Fibroblast of lung (primary cell): ENCODE measurements at regions not wholly inside any gene's neighbourhood (a gene's known extent, or its start where the extent isn't known, plus 50 kb on each side); places are given as distances from the start of the nearest gene placed in this dataset.

Experiments
- DNase-seq, 2 donors: peaks; one replicate each; pipeline versions ENCODE4 v3.0.0 to v3.0.0-alpha.2; 2010; ENCODE audit warnings: low read depth in 2 of 2
- H2AFZ ChIP-seq: 2 replicates; pipeline ENCODE4 v1.5.1; 2012; ENCODE audit warnings: low read length, control low read depth, inconsistent platforms
- H3K27ac ChIP-seq: 2 replicates; pipeline ENCODE4 v1.5.1; 2011; ENCODE audit warnings: low read length, control low read depth; ENCODE audit not compliant: insufficient read depth
- H3K27me3 ChIP-seq: 2 replicates; pipeline ENCODE4 v1.5.1; 2011; ENCODE audit warnings: mild to moderate bottlenecking, low read length; ENCODE audit not compliant: control insufficient read depth, insufficient read depth
- H3K36me3 ChIP-seq: 2 replicates; pipeline ENCODE4 v1.5.1; 2011; ENCODE audit warnings: low read length; ENCODE audit not compliant: control insufficient read depth, insufficient read depth
- H3K4me1 ChIP-seq: 2 replicates; pipeline ENCODE4 v1.5.1; 2011; ENCODE audit warnings: low read length; ENCODE audit not compliant: control insufficient read depth, insufficient read depth; ENCODE audit errors: extremely low read depth
- H3K4me2 ChIP-seq: 2 replicates; pipeline ENCODE4 v1.5.1; 2011; ENCODE audit warnings: low read length, control low read depth; ENCODE audit not compliant: insufficient read depth; ENCODE audit errors: extremely low read depth
- H3K4me3 ChIP-seq, 4 experiments: fragments of 200-600 bp in 1 of 4; sonication (generic) in 1 of 4; replicated peaks in 1 of 4; 2 replicates each; pipeline ENCODE4 v1.5.1; 2011 to 2016; ENCODE audit warnings: low read length in 4 of 4, low read depth in 3 of 4, mild to moderate bottlenecking in 3 of 4, control low read depth in 2 of 4, inconsistent platforms in 1 of 4, mixed read lengths in 1 of 4; ENCODE audit not compliant: insufficient read depth in 1 of 4; ENCODE audit errors: control extremely low read depth in 1 of 4
- H3K79me2 ChIP-seq: 2 replicates; pipeline ENCODE4 v1.5.1; 2012; ENCODE audit warnings: mild to moderate bottlenecking, low read length, inconsistent platforms; ENCODE audit not compliant: control insufficient read depth, insufficient read depth
- H3K9ac ChIP-seq: 2 replicates; pipeline ENCODE4 v1.5.1; 2011; ENCODE audit warnings: mild to moderate bottlenecking, low read length, control low read depth; ENCODE audit not compliant: insufficient read depth
- H3K9me3 ChIP-seq: 2 replicates; pipeline ENCODE4 v1.5.1; 2012; ENCODE audit warnings: low read depth, low read length; ENCODE audit not compliant: control insufficient read depth, insufficient read depth
- H4K20me1 ChIP-seq: 2 replicates; pipeline ENCODE4 v1.5.1; 2011; ENCODE audit warnings: low read length; ENCODE audit not compliant: control insufficient read depth, insufficient read depth; ENCODE audit errors: extremely low read depth
- EZH2 ChIP-seq: IDR thresholded peaks from 2 replicates; pipeline ENCODE4 v1.5.1; 2012; ENCODE audit warnings: low read length, control low read depth, mild to moderate bottlenecking; ENCODE audit errors: missing control alignments
- TF ChIP-seq, protein P1 (sequence below), 2 donors: IDR thresholded peaks in 1 of 2; conservative IDR thresholded peaks in 1 of 2; 1 replicate in 1 of 2; 2 replicates in 1 of 2; pipeline ENCODE4 v1.5.1; 2011 to 2012; ENCODE audit warnings: low read length in 2 of 2, control low read depth in 1 of 2, inconsistent platforms in 1 of 2, low read depth in 1 of 2, mild to moderate bottlenecking in 1 of 2

DNA sequence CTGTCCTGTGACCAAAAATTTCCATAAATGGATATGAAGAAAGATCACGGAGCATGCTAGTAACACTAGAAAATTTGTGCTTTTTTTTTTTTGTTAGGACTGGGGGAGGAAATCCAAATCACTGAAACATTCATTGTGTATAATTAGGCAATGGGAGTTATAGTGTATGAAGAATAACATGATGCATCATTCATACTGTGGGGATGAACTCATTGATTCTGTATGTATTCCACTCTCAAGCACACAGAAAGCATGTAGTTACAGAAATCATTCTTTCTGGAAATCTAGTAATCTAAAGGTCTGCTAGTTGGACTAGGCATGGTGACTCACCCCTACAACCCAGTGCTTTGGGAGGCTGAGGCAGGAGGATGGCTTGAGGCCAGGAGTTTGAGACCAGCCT is 749.7 kb downstream of the DIAPH3 start:
- Histone ChIP-seq H3K27ac (no peak overlapping the region), H3K4me2 (no peak overlapping the region), H3K4me3 (no peak overlapping the region), H2AFZ (no peak overlapping the region), H3K79me2 (no peaks in the 10 kb centered on the region), H3K9ac (no peak overlapping the region), H3K9me3 (no peaks in the 10 kb centered on the region), H3K4me1 (no peaks in the 10 kb centered on the region), H3K36me3 (no peaks in the 10 kb centered on the region), H4K20me1 (no peaks in the 10 kb centered on the region), H3K27me3 (no peaks in the 10 kb centered on the region)
- TF ChIP-seq, protein P1, sequence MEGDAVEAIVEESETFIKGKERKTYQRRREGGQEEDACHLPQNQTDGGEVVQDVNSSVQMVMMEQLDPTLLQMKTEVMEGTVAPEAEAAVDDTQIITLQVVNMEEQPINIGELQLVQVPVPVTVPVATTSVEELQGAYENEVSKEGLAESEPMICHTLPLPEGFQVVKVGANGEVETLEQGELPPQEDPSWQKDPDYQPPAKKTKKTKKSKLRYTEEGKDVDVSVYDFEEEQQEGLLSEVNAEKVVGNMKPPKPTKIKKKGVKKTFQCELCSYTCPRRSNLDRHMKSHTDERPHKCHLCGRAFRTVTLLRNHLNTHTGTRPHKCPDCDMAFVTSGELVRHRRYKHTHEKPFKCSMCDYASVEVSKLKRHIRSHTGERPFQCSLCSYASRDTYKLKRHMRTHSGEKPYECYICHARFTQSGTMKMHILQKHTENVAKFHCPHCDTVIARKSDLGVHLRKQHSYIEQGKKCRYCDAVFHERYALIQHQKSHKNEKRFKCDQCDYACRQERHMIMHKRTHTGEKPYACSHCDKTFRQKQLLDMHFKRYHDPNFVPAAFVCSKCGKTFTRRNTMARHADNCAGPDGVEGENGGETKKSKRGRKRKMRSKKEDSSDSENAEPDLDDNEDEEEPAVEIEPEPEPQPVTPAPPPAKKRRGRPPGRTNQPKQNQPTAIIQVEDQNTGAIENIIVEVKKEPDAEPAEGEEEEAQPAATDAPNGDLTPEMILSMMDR (conservative IDR thresholded peaks at IDR 0.05 in 1 of 2, IDR thresholded peaks at IDR 0.05 in 1 of 2; ENCODE audit: low read depth in 1 of 2, low read length in 2 of 2): no peak
- TF ChIP-seq EZH2: no peak
- DNase-seq: no peak

DNA sequence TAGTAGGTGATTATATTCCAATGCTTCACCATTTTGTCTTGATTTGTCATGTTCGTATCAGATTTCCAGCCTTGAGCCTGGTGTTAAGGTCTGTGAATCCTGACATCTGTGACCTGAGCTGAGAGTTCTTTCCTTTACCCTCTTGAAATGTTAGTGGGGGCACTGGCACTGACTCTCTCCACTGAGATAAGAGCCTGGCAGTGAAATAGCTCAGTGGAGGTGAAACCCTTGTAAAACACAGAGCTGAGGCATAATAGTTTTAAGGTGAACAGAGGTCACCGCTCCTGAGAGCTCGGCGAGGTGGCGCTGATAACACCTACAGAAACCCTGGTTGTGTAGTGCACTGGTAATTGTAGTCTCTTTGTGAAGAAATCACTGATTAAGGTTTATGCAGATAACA is 748.2 kb downstream of the DIAPH3 start:
- Histone ChIP-seq H3K9ac (no peak overlapping the region), H3K4me2 (no peak overlapping the region), H3K79me2 (no peaks in the 10 kb centered on the region), H3K27me3 (no peaks in the 10 kb centered on the region), H3K4me1 (no peaks in the 10 kb centered on the region), H3K36me3 (no peaks in the 10 kb centered on the region), H3K27ac (no peak overlapping the region), H3K9me3 (no peaks in the 10 kb centered on the region), H3K4me3 (no peak overlapping the region), H4K20me1 (no peaks in the 10 kb centered on the region), H2AFZ (no peak overlapping the region)
- TF ChIP-seq, protein P1 (conservative IDR thresholded peaks at IDR 0.05 in 1 of 2, IDR thresholded peaks at IDR 0.05 in 1 of 2; ENCODE audit: low read depth in 1 of 2, low read length in 2 of 2): no peak
- no peak for TF ChIP-seq EZH2
- DNase-seq: no peak

DNA sequence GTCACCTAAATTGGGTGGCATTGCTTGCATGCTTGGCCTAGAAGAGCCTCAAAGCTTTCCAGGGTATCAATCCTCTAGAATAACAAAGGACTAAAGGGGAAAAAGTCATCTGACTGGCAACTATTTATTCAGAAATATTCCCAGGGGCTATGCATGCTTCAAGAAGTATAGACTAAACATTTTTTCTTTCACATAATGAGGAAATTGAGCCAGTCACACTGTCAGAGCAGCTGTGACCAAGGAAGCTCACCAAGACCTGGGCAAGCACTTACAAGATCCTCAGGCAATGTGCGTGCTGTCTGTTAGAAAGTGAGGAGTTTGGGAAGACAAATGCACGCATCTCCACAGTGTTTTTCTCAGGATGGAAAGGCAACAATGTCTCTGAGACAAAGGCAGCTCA is 747.2 kb downstream of the DIAPH3 start:
- Histone ChIP-seq H3K27me3 (no peaks in the 10 kb centered on the region), H4K20me1 (no peaks in the 10 kb centered on the region), H3K79me2 (no peaks in the 10 kb centered on the region), H3K4me3 (no peak overlapping the region), H2AFZ (no peak overlapping the region), H3K9ac (no peak overlapping the region), H3K36me3 (no peaks in the 10 kb centered on the region), H3K4me2 (no peak overlapping the region), H3K27ac (no peak overlapping the region), H3K9me3 (no peaks in the 10 kb centered on the region), H3K4me1 (no peaks in the 10 kb centered on the region)
- DNase-seq: no peak
- TF ChIP-seq, protein P1 (conservative IDR thresholded peaks at IDR 0.05 in 1 of 2, IDR thresholded peaks at IDR 0.05 in 1 of 2; ENCODE audit: low read depth in 1 of 2, low read length in 2 of 2): no peak
- TF ChIP-seq EZH2: no peak
